H1 (cell line): ENCODE measurements at regions not wholly inside any gene's neighbourhood (a gene's known extent, or its start where the extent isn't known, plus 50 kb on each side); places are given as distances from the start of the nearest gene placed in this dataset.

ENCODE experiments used
- CTCF ChIA-PET: fragments of 300-600 bp; sonication (Branson Sonifier 250); formaldehyde crosslinking; loops from one replicate; lab custom pipeline; 2021; ENCODE audit not compliant: partially characterized antibody; lab: Charles Lee
- POLR2A ChIA-PET: fragments of 300-600 bp; sonication (Branson Sonifier 250); formaldehyde crosslinking; loops from one replicate; lab custom pipeline; 2021; ENCODE audit warnings: inconsistent platforms; ENCODE audit not compliant: partially characterized antibody; lab: Charles Lee
- DNase-seq, 2 experiments: peaks; one replicate each; pipeline versions ENCODE4 v3.0.0 to v3.0.0-alpha.2; 2010 to 2022; ENCODE audit warnings: low spot score in 2 of 2, low read depth in 1 of 2, mixed read lengths in 1 of 2
- FAIRE-seq: peaks from 2 replicates; lab custom pipeline; 2011; peaks lifted over from hg19 to GRCh38; lab: Jason Lieb, UNC
- H2AFZ ChIP-seq: 2 replicates; pipeline ENCODE4 v1.8.1; 2012; ENCODE audit warnings: low read length, inconsistent platforms
- H2AK5ac ChIP-seq: 2 replicates; pipeline ENCODE4 v1.6.1; 2013; ENCODE audit warnings: low read depth, low read length
- H2BK120ac ChIP-seq: replicated peaks from 2 replicates; pipeline ENCODE3; 2013; ENCODE audit warnings: low read depth, low read length, inconsistent platforms
- H2BK12ac ChIP-seq: 2 replicates; pipeline ENCODE4 v1.6.1; 2013; ENCODE audit warnings: low read depth, low read length
- H2BK15ac ChIP-seq: 2 replicates; pipeline ENCODE4 v1.6.1; 2013; ENCODE audit warnings: low read length
- H2BK20ac ChIP-seq: 2 replicates; pipeline ENCODE4 v1.6.1; 2013; ENCODE audit warnings: low read length
- H2BK5ac ChIP-seq: 2 replicates; pipeline ENCODE4 v1.6.1; 2013; ENCODE audit warnings: low read depth, low read length
- H3K14ac ChIP-seq: 2 replicates; pipeline ENCODE4 v1.6.1; 2013; ENCODE audit warnings: inconsistent platforms; ENCODE audit not compliant: insufficient read length
- H3K18ac ChIP-seq: 2 replicates; pipeline ENCODE4 v1.6.1; 2013; ENCODE audit warnings: low read length; ENCODE audit errors: extremely low read depth
- H3K23ac ChIP-seq: 2 replicates; pipeline ENCODE4 v1.6.1; 2013; ENCODE audit warnings: inconsistent platforms; ENCODE audit not compliant: insufficient read length
- H3K23me2 ChIP-seq: 2 replicates; pipeline ENCODE4 v1.6.1; 2013; ENCODE audit warnings: low read depth, low read length
- H3K27ac ChIP-seq: 2 replicates; pipeline ENCODE4 v1.6.1; 2011; ENCODE audit warnings: low read depth, low read length, inconsistent platforms
- H3K27me3 ChIP-seq, 4 experiments: replicated peaks in 1 of 4; 1 replicate in 1 of 4; 2 replicates in 3 of 4; pipeline versions ENCODE4 v1.6.1 to v1.8.1; 2011 to 2013; ENCODE audit warnings: low read length in 3 of 4, mild to moderate bottlenecking in 3 of 4, inconsistent platforms in 2 of 4, mixed read lengths in 2 of 4, moderate library complexity in 1 of 4; ENCODE audit not compliant: control insufficient read depth in 3 of 4, insufficient read depth in 3 of 4; ENCODE audit errors: extremely low read depth in 1 of 4
- H3K36me3 ChIP-seq, 4 experiments: 2 replicates each; pipeline versions ENCODE4 v1.6.1 to v1.8.1; 2011 to 2013; ENCODE audit warnings: mild to moderate bottlenecking in 4 of 4, low read length in 3 of 4, moderate library complexity in 2 of 4, control low read depth in 1 of 4, inconsistent platforms in 1 of 4; ENCODE audit not compliant: insufficient read depth in 4 of 4, control insufficient read depth in 2 of 4
- H3K4ac ChIP-seq: replicated peaks from 2 replicates; pipeline ENCODE3; 2013; ENCODE audit warnings: low read length, low read depth, mixed read lengths, inconsistent platforms; ENCODE audit not compliant: insufficient read length
- H3K4me1 ChIP-seq, 4 experiments: replicated peaks in 1 of 4; 1 replicate in 1 of 4; 2 replicates in 3 of 4; pipeline versions ENCODE4 v1.6.1 to v1.8.1; 2011 to 2013; ENCODE audit warnings: low read length in 3 of 4, inconsistent platforms in 2 of 4, mixed read lengths in 1 of 4; ENCODE audit not compliant: insufficient read depth in 4 of 4, control insufficient read depth in 3 of 4
- H3K4me2 ChIP-seq, 2 experiments: 2 replicates each; pipeline versions ENCODE4 v1.6.1 to v1.8.1; 2011 to 2013; ENCODE audit warnings: low read depth in 2 of 2, low read length in 2 of 2, control low read depth in 1 of 2, inconsistent platforms in 1 of 2, mild to moderate bottlenecking in 1 of 2; ENCODE audit not compliant: insufficient read depth in 1 of 2
- H3K4me3 ChIP-seq, 4 experiments: fragments of 200-600, 300-600 bp in 1 of 4; sonication (generic), shearing (Covaris generic), sonication (Bioruptor Twin) in 1 of 4; 2 replicates each; pipeline versions ENCODE4 v1.5.1 to v1.8.1; 2011 to 2016; ENCODE audit warnings: low read length in 4 of 4, low read depth in 3 of 4, control low read depth in 2 of 4, inconsistent platforms in 2 of 4, mild to moderate bottlenecking in 2 of 4, mixed read lengths in 1 of 4, moderate library complexity in 1 of 4; ENCODE audit not compliant: insufficient read depth in 2 of 4; ENCODE audit errors: extremely low read depth in 1 of 4
- H3K56ac ChIP-seq: replicated peaks from 2 replicates; pipeline ENCODE3; 2013; ENCODE audit warnings: low read depth, mild to moderate bottlenecking, mixed read lengths, low read length, inconsistent platforms; ENCODE audit not compliant: insufficient read length
- H3K79me1 ChIP-seq: 2 replicates; pipeline ENCODE4 v1.6.1; 2013; ENCODE audit warnings: low read depth, low read length, control low read depth
- H3K79me2 ChIP-seq, 2 experiments: 2 replicates each; pipeline versions ENCODE4 v1.6.1 to v1.8.1; 2012 to 2013; ENCODE audit warnings: low read length in 2 of 2, mild to moderate bottlenecking in 2 of 2, inconsistent platforms in 1 of 2; ENCODE audit not compliant: insufficient read depth in 2 of 2, control insufficient read depth in 1 of 2
- H3K9ac ChIP-seq, 4 experiments: replicated peaks in 1 of 4; 1 replicate in 1 of 4; 2 replicates in 3 of 4; pipeline versions ENCODE4 v1.6.1 to v1.8.1; 2011 to 2013; ENCODE audit warnings: low read depth in 3 of 4, low read length in 3 of 4, control low read depth in 2 of 4, mild to moderate bottlenecking in 2 of 4, moderate library complexity in 2 of 4, inconsistent platforms in 1 of 4; ENCODE audit errors: extremely low read depth in 1 of 4
- H3K9me3 ChIP-seq, 2 experiments: 2 replicates each; pipeline versions ENCODE4 v1.6.1 to v1.8.1; 2012 to 2013; ENCODE audit warnings: mild to moderate bottlenecking in 2 of 2, moderate library complexity in 2 of 2, control low read depth in 1 of 2, inconsistent platforms in 1 of 2, low read depth in 1 of 2, low read length in 1 of 2, mixed read lengths in 1 of 2; ENCODE audit not compliant: insufficient read depth in 2 of 2
- H4K20me1 ChIP-seq, 2 experiments: replicated peaks in 1 of 2; 2 replicates each; pipeline versions ENCODE3 to v1.8.1; 2011 to 2013; ENCODE audit warnings: inconsistent platforms in 2 of 2, low read length in 2 of 2, mild to moderate bottlenecking in 1 of 2; ENCODE audit not compliant: insufficient read depth in 2 of 2, control insufficient read depth in 1 of 2
- H4K5ac ChIP-seq: 2 replicates; pipeline ENCODE4 v1.6.1; 2013; ENCODE audit warnings: low read length, low read depth, mixed read lengths, inconsistent platforms; ENCODE audit not compliant: insufficient read length
- H4K8ac ChIP-seq: 2 replicates; pipeline ENCODE4 v1.8.0; 2013; ENCODE audit warnings: mild to moderate bottlenecking, moderate library complexity, low read length, inconsistent platforms; ENCODE audit not compliant: insufficient read depth; ENCODE audit errors: extremely low read depth
- H4K91ac ChIP-seq: replicated peaks from 2 replicates; pipeline ENCODE3; 2013; ENCODE audit warnings: low read length, mixed read lengths, inconsistent platforms; ENCODE audit not compliant: insufficient read length
- BRCA1 ChIP-seq: IDR thresholded peaks from 2 replicates; pipeline ENCODE4 v1.6.1; 2012; ENCODE audit warnings: low read depth, low read length, improper control_type of control experiment
- CHD1 ChIP-seq: IDR thresholded peaks from 2 replicates; pipeline ENCODE4 v1.6.1; 2012; ENCODE audit warnings: low read depth, low read length, improper control_type of control experiment
- E2F6 ChIP-seq: IDR thresholded peaks from 2 replicates; pipeline ENCODE4 v1.6.1; 2012; ENCODE audit warnings: inconsistent platforms
- GABPA ChIP-seq: IDR thresholded peaks from 2 replicates; pipeline ENCODE4 v1.6.1; 2011; ENCODE audit warnings: mild to moderate bottlenecking, low read length, moderate library complexity, borderline replicate concordance; ENCODE audit not compliant: insufficient read depth
- JUN ChIP-seq: IDR thresholded peaks from 2 replicates; pipeline ENCODE4 v1.6.1; 2011; ENCODE audit warnings: low read depth, mild to moderate bottlenecking, improper control_type of control experiment, low read length
- KDM1A ChIP-seq: fragments of 200-600, 300-600 bp; sonication (generic); IDR thresholded peaks from 2 replicates; pipeline ENCODE4 v1.7.1; 2016; ENCODE audit warnings: mild to moderate bottlenecking, low read length, borderline replicate concordance
- KDM5A ChIP-seq: fragments of 200-600 bp; IDR thresholded peaks from 2 replicates; pipeline ENCODE4 v1.7.1; 2012; ENCODE audit warnings: mild to moderate bottlenecking, low read length, inconsistent platforms, mixed read lengths
- PHF8 ChIP-seq: fragments of 200-600 bp; sonication (generic); conservative IDR thresholded peaks from 2 replicates; pipeline ENCODE4 v1.7.1; 2012; ENCODE audit warnings: low read depth, mild to moderate bottlenecking, inconsistent platforms, low read length, moderate library complexity
- SIRT6 ChIP-seq: IDR thresholded peaks from one replicate; pipeline ENCODE4 v1.7.1; 2012; ENCODE audit warnings: low read length, inconsistent platforms
- TEAD4 ChIP-seq: IDR thresholded peaks from 2 replicates; pipeline ENCODE4 v1.6.1; 2012; ENCODE audit warnings: low read depth, low read length, inconsistent platforms, mixed read lengths
- WGBS, 2 experiments: shearing (Covaris generic) in 1 of 2; methylation state at CpG; one replicate each; pipeline versions ENCODE4 v1.1.6 to v1.1.7; 2013 to 2015; ENCODE audit warnings: low lambda C conversion rate in 2 of 2, mixed read lengths in 2 of 2, inconsistent platforms in 1 of 2, low coverage in 1 of 2, missing lambda C conversion rate in 1 of 2; ENCODE audit not compliant: insufficient replicate concordance in 2 of 2, insufficient coverage in 1 of 2, insufficient read length in 1 of 2; ENCODE audit errors: extremely low coverage in 1 of 2, missing lambda C conversion rate in 1 of 2; 5-methylcytosine and 5-hydroxymethylcytosine counted together

- Histone ChIP-seq H2BK15ac (no peak overlapping the region), H3K23me2 (no peaks in the 10 kb centered on the region), H3K4me3 (no peak overlapping the region), H3K4me2 (no peak overlapping the region), H2AK5ac (no peak overlapping the region), H3K79me2 (no peaks in the 10 kb centered on the region), H3K27ac (no peak overlapping the region), H3K36me3 (no peaks in the 10 kb centered on the region), H4K8ac (no peak overlapping the region), H3K79me1 (no peaks in the 10 kb centered on the region), H2BK20ac (no peak overlapping the region), H3K23ac (no peak overlapping the region), H3K4me1 (peaks cover 0 to 7% (median 1%) of the 10 kb centered on the region in 4 experiments; a peak in 3 of 7 replicates), H2BK120ac (no peak overlapping the region), H3K27me3 (no peaks in the 10 kb centered on the region), H2BK12ac (no peak overlapping the region), H3K9ac (no peak overlapping the region; a peak in 1 of 7 replicates), H4K5ac (no peak overlapping the region), H3K14ac (no peak overlapping the region), H3K56ac (no peak overlapping the region), H2AFZ (no peak overlapping the region), H2BK5ac (no peak overlapping the region), H4K91ac (no peak overlapping the region), H3K9me3 (no peaks in the 10 kb centered on the region), H4K20me1 (no peaks in the 10 kb centered on the region), H3K18ac (no peak overlapping the region), H3K4ac (no peak overlapping the region)
- DNase-seq (no peak), FAIRE-seq (no peak)
- POLR2A ChIA-PET = no interaction called here
- WGBS, 2 experiments = 91% methylated on average over 2 of the region's 2 CpGs; no CpG with 5 or more reads in 1 of the 2 experiments
- TF ChIP-seq KDM1A (no peak), SIRT6 (no peak), E2F6 (no peak), PHF8 (no peak), KDM5A (no peak), JUN (no peak), BRCA1 (no peak), CHD1 (no peak), GABPA (no peak), TEAD4 (no peak)
- CTCF ChIA-PET = interaction anchor here (1.0 to 5.3 kb wide), 3 partner anchors 11 to 37 kb away, joined by 4 to 33 read pairs (median 5); no protein-coding TSS in a partner anchor
Measured at GRCh38 chr17:51472670-51473205, 212.4 kb downstream of the UTP18 start.
